ENCODE measurements at regions not wholly inside any gene's neighbourhood (a gene's known extent, or its start where the extent isn't known, plus 50 kb on each side); places are given as distances from the start of the nearest gene placed in this dataset.

- peaks cover 6% of the 10 kb centered on the region for H3K9me3 Mint-ChIP-seq
- H3K36me3 Mint-ChIP-seq (ENCODE audit: low read depth) = no peaks in the 10 kb centered on the region
- no peaks in the 10 kb centered on the region for H3K27me3 Mint-ChIP-seq
- no peak overlapping the region for H3K4me3 Mint-ChIP-seq
- no peak for DNase-seq
- no peak overlapping the region for H3K27ac Mint-ChIP-seq
- H3K4me1 Mint-ChIP-seq = peaks cover 3% of the 10 kb centered on the region
- intact Hi-C loops (cut with micrococcal nuclease) = no loop called here
Observed at GRCh38 chr12:65534238-65534841, 255.9 kb downstream of the MSRB3 start.

DNA sequence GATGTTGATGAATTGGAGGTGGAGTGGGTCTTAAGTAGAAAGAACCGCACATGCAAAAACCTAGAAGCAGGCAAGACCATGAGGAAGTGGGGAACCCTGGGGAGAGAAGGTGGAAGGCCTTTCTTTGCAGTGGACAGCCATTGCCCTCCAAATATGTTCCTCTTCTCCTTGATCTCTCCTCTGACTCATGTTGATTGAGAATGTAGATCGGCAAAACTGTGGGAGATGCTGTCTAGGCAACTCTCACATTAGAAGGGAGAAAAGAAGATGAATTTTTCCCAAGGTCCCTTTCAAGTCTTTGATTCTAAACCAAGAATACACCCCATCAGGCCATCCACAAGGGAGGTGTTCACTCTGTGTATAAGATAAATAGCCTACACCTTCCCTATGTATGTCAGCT is 257.5 kb downstream of the MSRB3 start:
- H3K4me1 Mint-ChIP-seq = peaks cover 3% of the 10 kb centered on the region
- H3K9me3 Mint-ChIP-seq = peaks cover 8% of the 10 kb centered on the region
- no peak overlapping the region for H3K4me3 Mint-ChIP-seq
- H3K27me3 Mint-ChIP-seq = no peaks in the 10 kb centered on the region
- intact Hi-C loops (cut with micrococcal nuclease) = no loop called here
- H3K36me3 Mint-ChIP-seq (ENCODE audit: low read depth) = no peaks in the 10 kb centered on the region
- DNase-seq = no peak
- H3K27ac Mint-ChIP-seq = no peak overlapping the region

DNA sequence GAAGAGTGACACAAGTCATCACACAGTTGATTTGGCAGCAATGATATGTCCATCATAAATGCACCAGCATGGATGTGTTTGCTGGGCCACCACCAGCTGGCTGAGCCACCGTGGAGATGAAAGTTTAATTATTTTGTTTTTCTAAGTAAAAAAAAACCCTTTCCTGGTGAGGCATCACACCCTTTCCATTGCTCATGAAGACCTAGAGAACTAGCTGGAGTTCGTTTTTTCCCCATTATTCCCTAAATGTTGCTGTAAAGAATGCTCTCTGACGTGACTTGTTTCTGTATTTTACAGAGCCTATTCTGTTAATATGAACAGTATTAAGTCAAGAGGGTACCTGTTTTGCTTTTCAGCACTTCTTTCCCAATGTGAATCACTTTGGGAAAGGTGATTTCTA is 257.9 kb downstream of the MSRB3 start:
- Mint-ChIP-seq H3K27ac (no peak overlapping the region), H3K27me3 (no peaks in the 10 kb centered on the region), H3K36me3 (ENCODE audit: low read depth) (no peaks in the 10 kb centered on the region), H3K4me1 (peaks cover 3% of the 10 kb centered on the region), H3K9me3 (peaks cover 8% of the 10 kb centered on the region), H3K4me3 (no peak overlapping the region)
- intact Hi-C loops (cut with micrococcal nuclease) = no loop called here
- no peak for DNase-seq

- H3K27ac Mint-ChIP-seq = no peak overlapping the region
- DNase-seq = no peak
- H3K9me3 Mint-ChIP-seq = peaks cover 8% of the 10 kb centered on the region
- no peaks in the 10 kb centered on the region for H3K36me3 Mint-ChIP-seq (ENCODE audit: low read depth)
- H3K27me3 Mint-ChIP-seq = no peaks in the 10 kb centered on the region
- H3K4me1 Mint-ChIP-seq = peaks cover 3% of the 10 kb centered on the region
- intact Hi-C loops (cut with micrococcal nuclease) = no loop called here
- H3K4me3 Mint-ChIP-seq = no peak overlapping the region
Observed at GRCh38 chr12:65536876-65537681, 258.6 kb downstream of the MSRB3 start.

DNA sequence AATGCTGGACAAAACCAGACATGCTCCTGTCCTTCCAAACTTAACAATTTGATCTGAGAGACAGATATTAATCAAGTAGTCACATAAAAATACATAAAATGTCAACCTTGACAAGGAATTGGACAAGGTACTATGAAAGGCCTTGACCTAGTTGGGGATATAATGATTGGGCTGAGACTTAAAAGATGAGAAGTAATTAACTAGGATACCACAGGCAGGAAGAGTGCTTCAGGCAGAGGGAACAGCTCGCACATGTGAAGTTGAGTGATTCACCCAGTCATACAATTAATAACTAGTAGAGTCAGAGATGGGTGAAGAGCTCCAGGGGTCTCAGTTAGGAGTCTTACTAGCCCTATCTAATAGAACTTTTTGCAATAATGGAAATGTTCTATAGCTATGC is 259.5 kb downstream of the MSRB3 start:
- peaks cover 3% of the 10 kb centered on the region for H3K4me1 Mint-ChIP-seq
- H3K9me3 Mint-ChIP-seq = peaks cover 8% of the 10 kb centered on the region
- H3K27me3 Mint-ChIP-seq = no peaks in the 10 kb centered on the region
- DNase-seq = no peak
- intact Hi-C loops (cut with micrococcal nuclease) = no loop called here
- no peak overlapping the region for H3K27ac Mint-ChIP-seq
- H3K4me3 Mint-ChIP-seq = no peak overlapping the region
- H3K36me3 Mint-ChIP-seq (ENCODE audit: low read depth) = no peaks in the 10 kb centered on the region

GRCh38 chr12:65539023-65539422 is 260.5 kb downstream of the MSRB3 start:
- intact Hi-C loops (cut with micrococcal nuclease) = no loop called here
- Mint-ChIP-seq H3K4me3 (no peak overlapping the region), H3K4me1 (no peaks in the 10 kb centered on the region), H3K9me3 (peaks cover 8% of the 10 kb centered on the region), H3K36me3 (ENCODE audit: low read depth) (no peaks in the 10 kb centered on the region), H3K27me3 (no peaks in the 10 kb centered on the region), H3K27ac (no peak overlapping the region)
- DNase-seq = no peak

- H3K36me3 Mint-ChIP-seq (ENCODE audit: low read depth) = no peaks in the 10 kb centered on the region
- H3K4me1 Mint-ChIP-seq = no peaks in the 10 kb centered on the region
- DNase-seq = no peak
- peaks cover 8% of the 10 kb centered on the region for H3K9me3 Mint-ChIP-seq
- no peaks in the 10 kb centered on the region for H3K27me3 Mint-ChIP-seq
- H3K4me3 Mint-ChIP-seq = no peak overlapping the region
- intact Hi-C loops (cut with micrococcal nuclease) = no loop called here
- no peak overlapping the region for H3K27ac Mint-ChIP-seq
Observed at GRCh38 chr12:65540140-65540539, 261.7 kb downstream of the MSRB3 start.

GRCh38 chr12:65546528-65546927 is 268.0 kb downstream of the MSRB3 start:
- intact Hi-C loops (cut with micrococcal nuclease) = no loop called here
- no peaks in the 10 kb centered on the region for H3K27me3 Mint-ChIP-seq
- no peak overlapping the region for H3K4me3 Mint-ChIP-seq
- H3K4me1 Mint-ChIP-seq = no peaks in the 10 kb centered on the region
- no peaks in the 10 kb centered on the region for H3K36me3 Mint-ChIP-seq (ENCODE audit: low read depth)
- H3K27ac Mint-ChIP-seq = no peak overlapping the region
- no peak for DNase-seq
- H3K9me3 Mint-ChIP-seq = no peaks in the 10 kb centered on the region

- no peaks in the 10 kb centered on the region for H3K9me3 Mint-ChIP-seq
- peaks cover 3% of the 10 kb centered on the region for H3K4me1 Mint-ChIP-seq
- H3K36me3 Mint-ChIP-seq (ENCODE audit: low read depth) = no peaks in the 10 kb centered on the region
- H3K27me3 Mint-ChIP-seq = peaks cover 2% of the 10 kb centered on the region
- peak; percentile 88 for DNase-seq
- no peak overlapping the region for H3K27ac Mint-ChIP-seq
- intact Hi-C loops (cut with micrococcal nuclease) = loop anchor here (1.0 to 5.0 kb wide), 5 partner anchors 128 to 550 kb away; no protein-coding TSS in a partner anchor
- H3K4me3 Mint-ChIP-seq = no peak overlapping the region
Observed at GRCh38 chr12:65556676-65557437, 267.4 kb upstream of the HMGA2 start.

DNA sequence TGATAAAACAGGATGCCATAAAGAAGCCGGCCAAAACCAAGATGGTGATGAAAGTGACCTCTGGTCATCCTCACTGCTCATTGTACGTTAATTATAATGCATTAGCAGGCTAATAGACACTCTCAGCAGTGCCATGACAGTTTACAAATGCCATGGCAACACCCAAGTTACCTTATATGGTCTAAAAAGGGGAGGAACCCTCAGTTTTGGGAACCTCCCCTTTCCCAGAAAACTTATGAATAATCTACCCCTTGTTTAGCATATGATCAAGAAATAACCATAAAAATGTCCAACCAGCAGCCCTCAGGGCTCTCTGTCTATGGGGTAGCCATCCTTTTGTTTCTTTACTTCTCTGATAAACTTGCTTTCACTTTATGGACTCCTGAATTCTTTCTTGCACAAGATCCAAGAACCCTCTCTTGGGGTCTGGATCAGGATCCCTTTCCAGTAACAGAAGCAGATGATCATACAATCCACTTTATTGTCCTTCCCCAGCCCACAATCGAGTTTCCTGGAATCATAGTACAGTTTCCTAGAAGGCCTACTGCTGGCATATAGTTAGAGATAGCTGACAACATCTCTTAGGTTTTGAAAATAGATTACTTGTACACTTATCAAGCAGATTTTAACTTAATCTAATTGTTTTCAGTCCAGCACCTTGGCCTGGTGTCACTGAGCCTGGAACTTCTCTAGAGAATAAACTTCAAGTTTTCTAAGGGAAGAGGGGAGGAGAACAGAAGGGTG is 266.7 kb upstream of the HMGA2 start:
- DNase-seq = no peak
- Mint-ChIP-seq H3K27ac (no peak overlapping the region), H3K9me3 (no peaks in the 10 kb centered on the region), H3K36me3 (ENCODE audit: low read depth) (no peaks in the 10 kb centered on the region), H3K4me3 (no peak overlapping the region), H3K27me3 (peaks cover 2% of the 10 kb centered on the region), H3K4me1 (peaks cover 3% of the 10 kb centered on the region)
- intact Hi-C loops (cut with micrococcal nuclease) = loop anchor here (2.0 to 5.0 kb wide), 3 partner anchors 127 to 550 kb away; no protein-coding TSS in a partner anchor

DNA sequence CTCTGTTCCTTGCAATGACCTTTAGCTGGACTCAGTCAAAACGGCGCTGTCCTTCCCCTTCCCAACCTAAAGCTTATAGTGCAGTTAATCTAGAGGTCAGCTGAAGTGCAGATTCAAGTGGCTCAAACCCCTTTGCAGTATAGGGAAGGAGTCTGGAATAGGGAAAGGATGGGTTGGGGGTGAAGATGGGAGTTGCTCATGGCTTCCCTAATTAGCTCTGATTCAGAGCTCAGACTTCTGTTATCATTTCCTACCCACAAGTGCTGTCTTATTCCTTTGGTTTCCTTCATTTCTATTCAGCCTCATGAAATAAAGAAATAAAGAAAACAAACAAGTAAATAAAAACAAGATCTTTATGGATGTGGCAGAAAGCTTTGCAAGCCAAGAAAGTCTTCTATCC is 264.0 kb upstream of the HMGA2 start:
- Mint-ChIP-seq H3K4me3 (no peak overlapping the region), H3K4me1 (peaks cover 3% of the 10 kb centered on the region), H3K9me3 (no peaks in the 10 kb centered on the region), H3K27me3 (peaks cover 2% of the 10 kb centered on the region), H3K36me3 (ENCODE audit: low read depth) (no peaks in the 10 kb centered on the region), H3K27ac (no peak overlapping the region)
- no peak for DNase-seq
- intact Hi-C loops (cut with micrococcal nuclease) = no loop called here

GRCh38 chr12:65561798-65562382 is 262.4 kb upstream of the HMGA2 start:
- Mint-ChIP-seq H3K27me3 (peaks cover 6% of the 10 kb centered on the region), H3K27ac (no peak overlapping the region), H3K9me3 (no peaks in the 10 kb centered on the region), H3K4me1 (no peaks in the 10 kb centered on the region), H3K4me3 (no peak overlapping the region), H3K36me3 (ENCODE audit: low read depth) (no peaks in the 10 kb centered on the region)
- no peak for DNase-seq
- intact Hi-C loops (cut with micrococcal nuclease) = no loop called here
